ENCODE measurements at regions not wholly inside any gene's neighbourhood (a gene's known extent, or its start where the extent isn't known, plus 50 kb on each side); places are given as distances from the start of the nearest gene placed in this dataset.

- Histone ChIP-seq H3K4me3 (no peak overlapping the region), H3K4me1 (peaks cover 3% of the 10 kb centered on the region), H3K36me3 (ENCODE audit: low read depth, missing control alignments) (no peaks in the 10 kb centered on the region), H3K27me3 (no peaks in the 10 kb centered on the region), H3K27ac (no peak overlapping the region), H3K9me3 (no peaks in the 10 kb centered on the region)
- 89 to 94% methylated on average over 16 of the region's 16 CpGs for WGBS, 2 donors
- intact Hi-C loops (cut with DNase I; ENCODE audit: low total_unique reads): no loop called here
- no peak for TF ChIP-seq CTCF (IDR thresholded peaks at IDR 0.05)
- no peak for TF ChIP-seq POLR2A (IDR thresholded peaks at IDR 0.05)
- DNase-seq: no peak
Measured at GRCh38 chr12:94791933-94792332, 141.6 kb upstream of the TMCC3 start.

- no peak overlapping the region for H3K27ac ChIP-seq
- DNase-seq: no peak
- H3K27me3 ChIP-seq: no peaks in the 10 kb centered on the region
- no peaks in the 10 kb centered on the region for H3K36me3 ChIP-seq (ENCODE audit: low read depth, missing control alignments)
- peaks cover 3% of the 10 kb centered on the region for H3K4me1 ChIP-seq
- intact Hi-C loops (cut with DNase I; ENCODE audit: low total_unique reads): no loop called here
- no peak for TF ChIP-seq POLR2A (IDR thresholded peaks at IDR 0.05)
- TF ChIP-seq CTCF (IDR thresholded peaks at IDR 0.05): no peak
- no peaks in the 10 kb centered on the region for H3K9me3 ChIP-seq
- no peak overlapping the region for H3K4me3 ChIP-seq
- 78 to 81% methylated on average over 3 of the region's 3 CpGs for WGBS, 2 donors
Measured at GRCh38 chr12:94790825-94791224, 140.5 kb upstream of the TMCC3 start.

- no peak for TF ChIP-seq POLR2A (IDR thresholded peaks at IDR 0.05)
- TF ChIP-seq CTCF (IDR thresholded peaks at IDR 0.05): no peak
- Histone ChIP-seq H3K27me3 (no peaks in the 10 kb centered on the region), H3K27ac (no peak overlapping the region), H3K9me3 (no peaks in the 10 kb centered on the region), H3K36me3 (ENCODE audit: low read depth, missing control alignments) (no peaks in the 10 kb centered on the region), H3K4me1 (peaks cover 3% of the 10 kb centered on the region), H3K4me3 (no peak overlapping the region)
- DNase-seq: no peak
- WGBS, 2 donors: 78 to 81% methylated on average over 3 of the region's 3 CpGs
- intact Hi-C loops (cut with DNase I; ENCODE audit: low total_unique reads): no loop called here
Measured at GRCh38 chr12:94790370-94790769, 140.0 kb upstream of the TMCC3 start.

GRCh38 chr12:94789510-94790225 is 139.3 kb upstream of the TMCC3 start:
- TF ChIP-seq POLR2A (IDR thresholded peaks at IDR 0.05): no peak
- TF ChIP-seq CTCF (IDR thresholded peaks at IDR 0.05): no peak
- H3K4me1 ChIP-seq: peaks cover 3% of the 10 kb centered on the region
- no peak overlapping the region for H3K4me3 ChIP-seq
- DNase-seq: no peak
- no peak overlapping the region for H3K27ac ChIP-seq
- no peaks in the 10 kb centered on the region for H3K27me3 ChIP-seq
- no peaks in the 10 kb centered on the region for H3K36me3 ChIP-seq (ENCODE audit: low read depth, missing control alignments)
- 60 to 67% methylated on average over 3 of the region's 3 CpGs for WGBS, 2 donors
- intact Hi-C loops (cut with DNase I; ENCODE audit: low total_unique reads): no loop called here
- no peaks in the 10 kb centered on the region for H3K9me3 ChIP-seq

- intact Hi-C loops (cut with DNase I; ENCODE audit: low total_unique reads): no loop called here
- no peak for DNase-seq
- Histone ChIP-seq H3K9me3 (no peaks in the 10 kb centered on the region), H3K36me3 (ENCODE audit: low read depth, missing control alignments) (no peaks in the 10 kb centered on the region), H3K4me3 (no peak overlapping the region), H3K27me3 (no peaks in the 10 kb centered on the region), H3K27ac (no peak overlapping the region), H3K4me1 (peaks cover 3% of the 10 kb centered on the region)
- 78 to 87% methylated on average over 2 of the region's 2 CpGs for WGBS, 2 donors
- no peak for TF ChIP-seq POLR2A (IDR thresholded peaks at IDR 0.05)
- no peak for TF ChIP-seq CTCF (IDR thresholded peaks at IDR 0.05)
Measured at GRCh38 chr12:94788298-94788697, 137.9 kb upstream of the TMCC3 start.

Data from testis (tissue), 2 donors.